ENCODE measurements at regions not wholly inside any gene's neighbourhood (a gene's known extent, or its start where the extent isn't known, plus 50 kb on each side); places are given as distances from the start of the nearest gene placed in this dataset.
"Not testable (repeated sequence)": the region's sequence is repeated elsewhere in the genome, so short reads cannot be mapped to it uniquely, and the experiment has no call there.

DNA sequence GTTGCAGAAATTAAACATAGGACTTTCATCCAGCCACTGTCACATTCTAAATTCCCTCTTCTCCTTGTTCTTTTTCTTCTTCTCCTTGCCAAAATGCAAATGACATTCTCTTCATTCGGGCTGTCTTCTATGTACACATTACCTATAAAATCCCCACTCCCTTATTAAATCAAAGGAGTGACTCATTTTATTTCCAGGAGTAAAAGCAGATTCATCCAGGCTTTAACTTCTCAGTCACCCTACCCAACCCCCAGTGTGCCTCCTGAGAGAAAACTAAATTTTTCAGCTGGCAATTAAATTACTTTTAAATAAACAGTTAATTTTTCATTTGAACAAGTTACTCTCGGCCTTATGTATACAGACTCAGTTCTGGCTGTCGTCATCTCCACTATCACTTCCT lies 223.9 kb upstream of the SHH start:
- H3K4me1 ChIP-seq (ENCODE audit: insufficient read depth): no peaks in the 10 kb centered on the region
- no peaks in the 10 kb centered on the region for H3K79me2 ChIP-seq
- H3K9me3 ChIP-seq (ENCODE audit: low read depth): no peaks in the 10 kb centered on the region
- no peak overlapping the region for H3K27ac ChIP-seq
- no peaks in the 10 kb centered on the region for H4K20me1 ChIP-seq (ENCODE audit: insufficient read depth, poor library complexity, severe bottlenecking)
- DNase-seq (ENCODE audit: low spot score): no peak
- H3K36me3 ChIP-seq (replicated peaks; ENCODE audit: insufficient read depth, low read depth): no peaks in the 10 kb centered on the region
- H3K4me3 ChIP-seq: no peak overlapping the region
- WGBS (ENCODE audit: low lambda C conversion rate, missing lambda C conversion rate): 71% methylated on average over 3 of the region's 3 CpGs
- no peak overlapping the region for H3K4me2 ChIP-seq
- no peaks in the 10 kb centered on the region for H3K9me2 ChIP-seq (replicated peaks; ENCODE audit: insufficient read depth)
- no peaks in the 10 kb centered on the region for H3K27me3 ChIP-seq
- H2AFZ ChIP-seq: no peak overlapping the region
- TF ChIP-seq EZH2 (IDR thresholded peaks at IDR 0.05; ENCODE audit: borderline replicate concordance) (no peak), EZH2phosphoT487 (IDR thresholded peaks at IDR 0.05; ENCODE audit: low read depth, severe bottlenecking, unreplicated experiment) (no peak)

GRCh38 chr7:156035387-156035786 lies 223.1 kb upstream of the SHH start:
- H3K36me3 ChIP-seq (replicated peaks; ENCODE audit: insufficient read depth, low read depth); H3K4me3 ChIP-seq; H3K27ac ChIP-seq; H4K20me1 ChIP-seq (ENCODE audit: insufficient read depth, poor library complexity, severe bottlenecking); H3K27me3 ChIP-seq; H3K4me2 ChIP-seq; H2AFZ ChIP-seq; H3K9me2 ChIP-seq (replicated peaks; ENCODE audit: insufficient read depth); DNase-seq (ENCODE audit: low spot score); H3K79me2 ChIP-seq; H3K4me1 ChIP-seq (ENCODE audit: insufficient read depth); H3K9me3 ChIP-seq (ENCODE audit: low read depth): not testable (repeated sequence)
- 97% methylated on average over 17 of the region's 19 CpGs for WGBS (ENCODE audit: low lambda C conversion rate, missing lambda C conversion rate)

- no peaks in the 10 kb centered on the region for H3K9me2 ChIP-seq (replicated peaks; ENCODE audit: insufficient read depth)
- H3K27me3 ChIP-seq: no peaks in the 10 kb centered on the region
- TF ChIP-seq EZH2 (IDR thresholded peaks at IDR 0.05; ENCODE audit: borderline replicate concordance) (no peak), EZH2phosphoT487 (IDR thresholded peaks at IDR 0.05; ENCODE audit: low read depth, severe bottlenecking, unreplicated experiment) (no peak), CTCF (IDR thresholded peaks at IDR 0.05; ENCODE audit: poor library complexity) (no peak)
- H3K9me3 ChIP-seq (ENCODE audit: low read depth): no peaks in the 10 kb centered on the region
- no peak overlapping the region for H3K27ac ChIP-seq
- H3K4me2 ChIP-seq: no peak overlapping the region
- no peaks in the 10 kb centered on the region for H3K36me3 ChIP-seq (replicated peaks; ENCODE audit: insufficient read depth, low read depth)
- H3K4me3 ChIP-seq: no peak overlapping the region
- 73% methylated on average over 3 of the region's 3 CpGs for WGBS (ENCODE audit: low lambda C conversion rate, missing lambda C conversion rate)
- H4K20me1 ChIP-seq (ENCODE audit: insufficient read depth, poor library complexity, severe bottlenecking): no peaks in the 10 kb centered on the region
- H3K4me1 ChIP-seq (ENCODE audit: insufficient read depth): no peaks in the 10 kb centered on the region
- no peak overlapping the region for H2AFZ ChIP-seq
- H3K79me2 ChIP-seq: no peaks in the 10 kb centered on the region
- no peak for DNase-seq (ENCODE audit: low spot score)
These were observed 222.1 kb upstream of the SHH start for GRCh38 chr7:156034397-156034796.

GRCh38 chr7:156032973-156033372 lies 220.7 kb upstream of the SHH start:
- H3K9me2 ChIP-seq (replicated peaks; ENCODE audit: insufficient read depth): no peaks in the 10 kb centered on the region
- no peaks in the 10 kb centered on the region for H3K36me3 ChIP-seq (replicated peaks; ENCODE audit: insufficient read depth, low read depth)
- H3K9me3 ChIP-seq (ENCODE audit: low read depth): no peaks in the 10 kb centered on the region
- DNase-seq (ENCODE audit: low spot score): no peak
- no peaks in the 10 kb centered on the region for H4K20me1 ChIP-seq (ENCODE audit: insufficient read depth, poor library complexity, severe bottlenecking)
- no peak overlapping the region for H3K4me3 ChIP-seq
- no peaks in the 10 kb centered on the region for H3K79me2 ChIP-seq
- H2AFZ ChIP-seq: no peak overlapping the region
- H3K27ac ChIP-seq: no peak overlapping the region
- no peaks in the 10 kb centered on the region for H3K4me1 ChIP-seq (ENCODE audit: insufficient read depth)
- H3K27me3 ChIP-seq: no peaks in the 10 kb centered on the region
- H3K4me2 ChIP-seq: no peak overlapping the region
- TF ChIP-seq CTCF (IDR thresholded peaks at IDR 0.05; ENCODE audit: poor library complexity) (no peak), EZH2 (IDR thresholded peaks at IDR 0.05; ENCODE audit: borderline replicate concordance) (no peak), EZH2phosphoT487 (IDR thresholded peaks at IDR 0.05; ENCODE audit: low read depth, severe bottlenecking, unreplicated experiment) (no peak)

Measured in hepatocyte (in vitro differentiated cells).